HCT116 (cell line): ENCODE measurements at regions not wholly inside any gene's neighbourhood (a gene's known extent, or its start where the extent isn't known, plus 50 kb on each side); places are given as distances from the start of the nearest gene placed in this dataset.

Experiments used
- CTCF ChIP-seq, 3 experiments: fragments of 200-600 bp in 1 of 3; sonication (generic) in 1 of 3; IDR thresholded peaks in 2 of 3; conservative IDR thresholded peaks in 1 of 3; 2 replicates each; pipeline ENCODE4 v1.5.1; 2012 to 2017; ENCODE audit warnings: low read depth in 2 of 3, low read length in 2 of 3, antibody characterized with exemption in 1 of 3, borderline replicate concordance in 1 of 3, control low read depth in 1 of 3, mild to moderate bottlenecking in 1 of 3, mixed read lengths in 1 of 3, mixed run types in 1 of 3, moderate library complexity in 1 of 3; ENCODE audit not compliant: insufficient read depth in 1 of 3
- EGR1 ChIP-seq: IDR thresholded peaks from 2 replicates; pipeline ENCODE4 v1.6.1; 2012; ENCODE audit warnings: low read depth
- EZH2 ChIP-seq: fragments of 200-600 bp; sonication (generic); IDR thresholded peaks from 2 replicates; pipeline ENCODE4 v1.6.1; 2017; ENCODE audit warnings: antibody characterized with exemption, mixed run types
- JUND ChIP-seq: IDR thresholded peaks from 2 replicates; pipeline ENCODE4 v1.6.1; 2012
- POLR2A ChIP-seq: IDR thresholded peaks from 2 replicates; pipeline ENCODE4 v1.7.0; 2011; ENCODE audit warnings: borderline replicate concordance; ENCODE audit not compliant: insufficient read depth, insufficient read length; ENCODE audit errors: extremely low read depth
- RAD21 ChIP-seq: IDR thresholded peaks from 2 replicates; pipeline ENCODE4 v1.6.1; 2012; ENCODE audit warnings: low read depth, mild to moderate bottlenecking
- REST ChIP-seq: IDR thresholded peaks from 2 replicates; pipeline ENCODE4 v1.6.1; 2012; ENCODE audit warnings: low read depth
- SIN3A ChIP-seq: IDR thresholded peaks from 2 replicates; pipeline ENCODE4 v1.6.1; 2012; ENCODE audit warnings: low read depth
- ZNF274 ChIP-seq: fragments of 200-500 bp; sonication (Bioruptor generic); IDR thresholded peaks from 2 replicates; pipeline ENCODE4 v1.6.1; 2014; ENCODE audit warnings: mild to moderate bottlenecking, low read depth, low read length, inconsistent platforms

GRCh38 chr4:148793221-148793620, 351.0 kb upstream of the NR3C2 start:
- no peak for TF ChIP-seq CTCF (IDR thresholded peaks at IDR 0.05 in 2 of 3, conservative IDR thresholded peaks at IDR 0.05 in 1 of 3; ENCODE audit: borderline replicate concordance in 1 of 3, insufficient read depth in 1 of 3, low read depth in 2 of 3, low read length in 2 of 3)
- TF ChIP-seq EZH2 = no peak
- TF ChIP-seq EGR1 = no peak
- no peak for TF ChIP-seq ZNF274
- no peak for TF ChIP-seq SIN3A
- TF ChIP-seq RAD21 = no peak
- TF ChIP-seq POLR2A = no peak
- TF ChIP-seq REST = no peak
- TF ChIP-seq JUND = no peak
